GM12878 (cell line): ENCODE measurements at regions not wholly inside any gene's neighbourhood (a gene's known extent, or its start where the extent isn't known, plus 50 kb on each side); places are given as distances from the start of the nearest gene placed in this dataset.

ENCODE experiments used
- ATAC-seq: fragments of 200-7000 bp; cut with Tn5 transposase; 3 replicates; pipeline ENCODE4 v1.9.1; 2020; ENCODE audit warnings: mild to moderate bottlenecking, moderate library complexity
- BruUV-seq: library from RNA; stranded (reverse); fragments of 400-500 nt; replicated peaks from 2 replicates; lab custom pipeline; 2021; lab: Mats Ljungman, UMichigan
- CTCF ChIA-PET: fragments of 300-600 bp; sonication (Branson Sonifier 250); formaldehyde crosslinking; extraction: SDS; loops from one replicate; lab custom pipeline; 2021; ENCODE audit warnings: inconsistent platforms; lab: Yijun Ruan, JAX
- POLR2A ChIA-PET: fragments of 350-600 bp; formaldehyde crosslinking; extraction: SDS; loops from one replicate; lab custom pipeline; 2021; ENCODE audit warnings: inconsistent platforms; lab: Charles Lee
- RAD21 ChIA-PET: fragments of 300-600 bp; sonication (Branson Sonifier 250); formaldehyde crosslinking; loops from one replicate; lab custom pipeline; 2023; ENCODE audit warnings: antibody characterized with exemption; ENCODE audit not compliant: unreplicated experiment; lab: Charles Lee
- SMC1A ChIA-PET: fragments of 300-600 bp; sonication (Branson Sonifier 250); formaldehyde crosslinking; loops from one replicate; lab custom pipeline; 2023; ENCODE audit not compliant: unreplicated experiment, uncharacterized antibody; lab: Charles Lee
- DNase-seq: peaks from one replicate; pipeline ENCODE4 v3.0.0-alpha.2; 2011; ENCODE audit warnings: low read depth, low spot score
- FAIRE-seq: peaks from 3 replicates; lab custom pipeline; 2011; peaks lifted over from hg19 to GRCh38; lab: Jason Lieb, UNC
- H2AFZ ChIP-seq: 2 replicates; pipeline ENCODE4 v1.6.0; 2011; ENCODE audit warnings: low read depth, low read length, control low read depth; ENCODE audit not compliant: control insufficient read depth
- H3K27ac ChIP-seq: 2 replicates; pipeline ENCODE4 v1.5.1; 2011; ENCODE audit warnings: control low read depth; ENCODE audit not compliant: control insufficient read depth, insufficient read depth
- H3K27me3 ChIP-seq, 2 experiments: replicated peaks in 1 of 2; 2 replicates each; pipeline versions ENCODE4 v1.6.0 to v1.6.1; 2011; ENCODE audit warnings: low read length in 1 of 2; ENCODE audit not compliant: control insufficient read depth in 2 of 2, insufficient read depth in 2 of 2
- H3K36me3 ChIP-seq, 2 experiments: 2 replicates each; pipeline ENCODE4 v1.5.1; 2011; ENCODE audit warnings: low read length in 1 of 2; ENCODE audit not compliant: control insufficient read depth in 2 of 2, insufficient read depth in 2 of 2
- H3K4me1 ChIP-seq: 2 replicates; pipeline ENCODE4 v1.6.1; 2011; ENCODE audit warnings: mild to moderate bottlenecking, low read length, moderate library complexity, mixed read lengths; ENCODE audit not compliant: control insufficient read depth, insufficient read depth
- H3K4me2 ChIP-seq: 2 replicates; pipeline ENCODE4 v1.6.0; 2011; ENCODE audit warnings: control low read depth; ENCODE audit not compliant: control insufficient read depth, insufficient read depth
- H3K4me3 ChIP-seq: fragments of 200-600 bp; sonication (generic); 2 replicates; pipeline ENCODE4 v1.5.1; 2016
- H3K79me2 ChIP-seq: 2 replicates; pipeline ENCODE4 v1.6.0; 2011; ENCODE audit warnings: low read length; ENCODE audit not compliant: control insufficient read depth, insufficient read depth
- H3K9ac ChIP-seq: 2 replicates; pipeline ENCODE4 v1.8.0; 2011; ENCODE audit warnings: low read length, control low read depth, mixed read lengths; ENCODE audit not compliant: control insufficient read depth, insufficient read depth
- H3K9me3 ChIP-seq: replicated peaks from 3 replicates; pipeline ENCODE4 v1.5.1; 2011; ENCODE audit warnings: mild to moderate bottlenecking, low read length; ENCODE audit not compliant: control insufficient read depth, insufficient read depth
- H4K20me1 ChIP-seq: 2 replicates; pipeline ENCODE4 v1.6.0; 2011; ENCODE audit not compliant: control insufficient read depth, insufficient read depth
- RAD21 ChIP-seq: IDR thresholded peaks from 2 replicates; pipeline ENCODE4 v1.6.1; 2011; ENCODE audit warnings: mild to moderate bottlenecking, low read depth, low read length, moderate library complexity; ENCODE audit not compliant: insufficient read depth
- RB1 ChIP-seq: fragments of 450-650 bp; formaldehyde crosslinking; IDR thresholded peaks from 2 replicates; pipeline ENCODE4 v1.6.1; 2017; ENCODE audit warnings: mild to moderate bottlenecking, borderline replicate concordance
- TARDBP ChIP-seq: IDR thresholded peaks from 2 replicates; pipeline ENCODE4 v1.6.1; 2016; ENCODE audit warnings: borderline replicate concordance
- WGBS: methylation state at CpG from one replicate; pipeline ENCODE4 v1.1.6; 2016; ENCODE audit warnings: low lambda C conversion rate; ENCODE audit not compliant: insufficient replicate concordance, insufficient coverage; ENCODE audit errors: missing lambda C conversion rate; 5-methylcytosine and 5-hydroxymethylcytosine counted together
- in situ Hi-C: fragments of 300-500 bp; cut with MboI; formaldehyde crosslinking; loops from 9 replicates; pipeline ENCODE4 v1.14.3; 2018; ENCODE audit warnings: mixed read lengths
- intact Hi-C: fragments of 100-400 bp; cut with micrococcal nuclease; formaldehyde crosslinking; loops from one replicate; pipeline ENCODE4 v1.14.2; 2022; ENCODE audit not compliant: unreplicated experiment
- TF ChIP-seq, protein P1 (sequence below): IDR thresholded peaks from 2 replicates; pipeline ENCODE4 v1.6.1; 2012; ENCODE audit warnings: improper control_type of control experiment, low read depth, low read length; ENCODE audit not compliant: insufficient replicate concordance
- TF ChIP-seq, protein P2 (sequence below): fragments of 450-650 bp; IDR thresholded peaks from 2 replicates; pipeline ENCODE4 v1.6.1; 2016; ENCODE audit warnings: mild to moderate bottlenecking

DNA sequence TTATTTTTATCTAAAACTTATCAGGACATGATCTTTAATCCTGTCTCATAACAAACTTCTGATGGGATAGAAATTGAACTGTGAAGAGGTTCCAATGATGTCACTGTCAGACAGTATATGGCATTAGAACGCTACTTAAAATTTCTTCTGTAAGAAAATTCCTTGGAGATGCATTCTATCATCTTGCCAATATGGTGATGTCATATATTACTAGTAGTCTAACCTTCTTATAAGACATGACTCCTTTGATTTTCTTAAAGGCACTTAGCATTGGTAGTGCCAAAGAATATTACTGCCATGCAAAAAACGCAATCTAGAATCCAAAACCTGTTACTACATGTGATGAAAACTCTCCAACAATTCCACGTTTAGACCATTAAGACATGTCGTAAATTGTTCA lies 131.1 kb downstream of the SLC25A46 start:
- Histone ChIP-seq H3K27me3 (no peaks in the 10 kb centered on the region), H4K20me1 (no peaks in the 10 kb centered on the region), H3K4me3 (no peak overlapping the region), H3K4me2 (no peak overlapping the region), H3K9ac (no peak overlapping the region), H3K27ac (no peak overlapping the region), H3K4me1 (no peaks in the 10 kb centered on the region), H3K79me2 (no peaks in the 10 kb centered on the region), H3K36me3 (no peaks in the 10 kb centered on the region), H3K9me3 (no peaks in the 10 kb centered on the region), H2AFZ (no peak overlapping the region)
- ATAC-seq (no peak), DNase-seq (no peak), FAIRE-seq (no peak)
- RAD21 ChIA-PET, result no interaction called here
- CTCF ChIA-PET, result interaction anchor here (1.0 kb wide), 1 partner anchor 114 kb away, joined by 3 read pairs; no protein-coding TSS in a partner anchor
- POLR2A ChIA-PET, result no interaction called here
- in situ Hi-C loops (no loop called here), intact Hi-C loops (no loop called here)
- TF ChIP-seq, protein P1, sequence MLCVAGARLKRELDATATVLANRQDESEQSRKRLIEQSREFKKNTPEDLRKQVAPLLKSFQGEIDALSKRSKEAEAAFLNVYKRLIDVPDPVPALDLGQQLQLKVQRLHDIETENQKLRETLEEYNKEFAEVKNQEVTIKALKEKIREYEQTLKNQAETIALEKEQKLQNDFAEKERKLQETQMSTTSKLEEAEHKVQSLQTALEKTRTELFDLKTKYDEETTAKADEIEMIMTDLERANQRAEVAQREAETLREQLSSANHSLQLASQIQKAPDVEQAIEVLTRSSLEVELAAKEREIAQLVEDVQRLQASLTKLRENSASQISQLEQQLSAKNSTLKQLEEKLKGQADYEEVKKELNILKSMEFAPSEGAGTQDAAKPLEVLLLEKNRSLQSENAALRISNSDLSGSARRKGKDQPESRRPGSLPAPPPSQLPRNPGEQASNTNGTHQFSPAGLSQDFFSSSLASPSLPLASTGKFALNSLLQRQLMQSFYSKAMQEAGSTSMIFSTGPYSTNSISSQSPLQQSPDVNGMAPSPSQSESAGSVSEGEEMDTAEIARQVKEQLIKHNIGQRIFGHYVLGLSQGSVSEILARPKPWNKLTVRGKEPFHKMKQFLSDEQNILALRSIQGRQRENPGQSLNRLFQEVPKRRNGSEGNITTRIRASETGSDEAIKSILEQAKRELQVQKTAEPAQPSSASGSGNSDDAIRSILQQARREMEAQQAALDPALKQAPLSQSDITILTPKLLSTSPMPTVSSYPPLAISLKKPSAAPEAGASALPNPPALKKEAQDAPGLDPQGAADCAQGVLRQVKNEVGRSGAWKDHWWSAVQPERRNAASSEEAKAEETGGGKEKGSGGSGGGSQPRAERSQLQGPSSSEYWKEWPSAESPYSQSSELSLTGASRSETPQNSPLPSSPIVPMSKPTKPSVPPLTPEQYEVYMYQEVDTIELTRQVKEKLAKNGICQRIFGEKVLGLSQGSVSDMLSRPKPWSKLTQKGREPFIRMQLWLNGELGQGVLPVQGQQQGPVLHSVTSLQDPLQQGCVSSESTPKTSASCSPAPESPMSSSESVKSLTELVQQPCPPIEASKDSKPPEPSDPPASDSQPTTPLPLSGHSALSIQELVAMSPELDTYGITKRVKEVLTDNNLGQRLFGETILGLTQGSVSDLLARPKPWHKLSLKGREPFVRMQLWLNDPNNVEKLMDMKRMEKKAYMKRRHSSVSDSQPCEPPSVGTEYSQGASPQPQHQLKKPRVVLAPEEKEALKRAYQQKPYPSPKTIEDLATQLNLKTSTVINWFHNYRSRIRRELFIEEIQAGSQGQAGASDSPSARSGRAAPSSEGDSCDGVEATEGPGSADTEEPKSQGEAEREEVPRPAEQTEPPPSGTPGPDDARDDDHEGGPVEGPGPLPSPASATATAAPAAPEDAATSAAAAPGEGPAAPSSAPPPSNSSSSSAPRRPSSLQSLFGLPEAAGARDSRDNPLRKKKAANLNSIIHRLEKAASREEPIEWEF, result no peak
- no peak for TF ChIP-seq RB1
- TF ChIP-seq, protein P2, sequence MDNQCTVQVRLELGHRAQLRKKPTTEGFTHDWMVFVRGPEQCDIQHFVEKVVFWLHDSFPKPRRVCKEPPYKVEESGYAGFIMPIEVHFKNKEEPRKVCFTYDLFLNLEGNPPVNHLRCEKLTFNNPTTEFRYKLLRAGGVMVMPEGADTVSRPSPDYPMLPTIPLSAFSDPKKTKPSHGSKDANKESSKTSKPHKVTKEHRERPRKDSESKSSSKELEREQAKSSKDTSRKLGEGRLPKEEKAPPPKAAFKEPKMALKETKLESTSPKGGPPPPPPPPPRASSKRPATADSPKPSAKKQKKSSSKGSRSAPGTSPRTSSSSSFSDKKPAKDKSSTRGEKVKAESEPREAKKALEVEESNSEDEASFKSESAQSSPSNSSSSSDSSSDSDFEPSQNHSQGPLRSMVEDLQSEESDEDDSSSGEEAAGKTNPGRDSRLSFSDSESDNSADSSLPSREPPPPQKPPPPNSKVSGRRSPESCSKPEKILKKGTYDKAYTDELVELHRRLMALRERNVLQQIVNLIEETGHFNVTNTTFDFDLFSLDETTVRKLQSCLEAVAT, result no peak
- TF ChIP-seq RAD21, result no peak
- TF ChIP-seq TARDBP, result no peak
- BruUV-seq, result no TSS peak
- WGBS, result 11% methylated on average over 4 of the region's 4 CpGs
- SMC1A ChIA-PET, result interaction anchor here (0.8 kb wide), 1 partner anchor 114 kb away, joined by 3 read pairs; no protein-coding TSS in a partner anchor
